ENCODE measurements at regions not wholly inside any gene's neighbourhood (a gene's known extent, or its start where the extent isn't known, plus 50 kb on each side); places are given as distances from the start of the nearest gene placed in this dataset.

GRCh38 chr15:81945014-81945615 is 100.7 kb downstream of the MEX3B start:
- H3K27me3 Mint-ChIP-seq (ENCODE audit: low read depth): peaks cover 15% of the 10 kb centered on the region; the same call in 1 of the 2 replicates
- H3K27ac Mint-ChIP-seq: peak overlapping the region; percentile 64
- DNase-seq (ENCODE audit: low spot score) (no peak), ATAC-seq (peak; percentile 39)
- no peak overlapping the region for H3K4me3 Mint-ChIP-seq
- peaks cover 4% of the 10 kb centered on the region; the same call in 1 of the 2 replicates for H3K9me3 Mint-ChIP-seq
- CTCF ChIA-PET: interaction anchor here (0.6 kb wide), 1 partner anchor 132 kb away, joined by 4 read pairs; no protein-coding TSS in a partner anchor
- POLR2A ChIA-PET: no interaction called here
- H3K4me1 Mint-ChIP-seq: peaks cover 23% of the 10 kb centered on the region
- H3K36me3 Mint-ChIP-seq: peaks cover 3% of the 10 kb centered on the region
- no peak for TF ChIP-seq IRF2 (CRISPR knock-in tag; IDR thresholded peaks at IDR 0.05; ENCODE audit: borderline replicate concordance, low read depth)
- TF ChIP-seq ZBTB21 (CRISPR knock-in tag; IDR thresholded peaks at IDR 0.05; ENCODE audit: borderline replicate concordance): no peak
- no peak for TF ChIP-seq ZNF263 (CRISPR knock-in tag; IDR thresholded peaks at IDR 0.05; ENCODE audit: low read depth)
- no peak for TF ChIP-seq ZSCAN18 (CRISPR knock-in tag; IDR thresholded peaks at IDR 0.05)
- TF ChIP-seq ARID4B (CRISPR knock-in tag; IDR thresholded peaks at IDR 0.05; ENCODE audit: borderline replicate concordance): no peak
- no peak for TF ChIP-seq FOXK1 (CRISPR knock-in tag; IDR thresholded peaks at IDR 0.05)
- TF ChIP-seq JAZF1 (CRISPR knock-in tag; IDR thresholded peaks at IDR 0.05): no peak
- no peak for TF ChIP-seq SMAD4 (CRISPR knock-in tag; IDR thresholded peaks at IDR 0.05)
- TF ChIP-seq FOXJ3 (CRISPR knock-in tag; IDR thresholded peaks at IDR 0.05; ENCODE audit: borderline replicate concordance): no peak
- no peak for TF ChIP-seq IRF1 (CRISPR knock-in tag; IDR thresholded peaks at IDR 0.05)
- no peak for TF ChIP-seq FOXP4 (CRISPR knock-in tag; IDR thresholded peaks at IDR 0.05)
- TF ChIP-seq ZNF138 (CRISPR knock-in tag; conservative IDR thresholded peaks at IDR 0.05): no peak
- no peak for TF ChIP-seq NFYB (CRISPR knock-in tag; conservative IDR thresholded peaks at IDR 0.05; ENCODE audit: low read depth)

GRCh38 chr15:81942655-81943195 is 103.1 kb downstream of the MEX3B start:
- ATAC-seq: no peak
- peaks cover 4% of the 10 kb centered on the region; the same call in 1 of the 2 replicates for H3K9me3 Mint-ChIP-seq
- TF ChIP-seq SMAD3 (CRISPR knock-in tag; IDR thresholded peaks at IDR 0.05; ENCODE audit: borderline replicate concordance) (no peak), TEAD4 (CRISPR knock-in tag; IDR thresholded peaks at IDR 0.05) (no peak), KAT7 (CRISPR knock-in tag; IDR thresholded peaks at IDR 0.05; ENCODE audit: borderline replicate concordance) (no peak), ZNF512 (CRISPR knock-in tag; IDR thresholded peaks at IDR 0.05; ENCODE audit: borderline replicate concordance) (no peak), GTF2I (CRISPR knock-in tag; conservative IDR thresholded peaks at IDR 0.05) (no peak), ZNF416 (CRISPR knock-in tag; IDR thresholded peaks at IDR 0.05) (no peak), ZMAT4 (CRISPR knock-in tag; IDR thresholded peaks at IDR 0.05) (no peak), USF1 (CRISPR knock-in tag; IDR thresholded peaks at IDR 0.05) (no peak), ZBTB43 (CRISPR knock-in tag; IDR thresholded peaks at IDR 0.05) (no peak), FOXJ3 (CRISPR knock-in tag; IDR thresholded peaks at IDR 0.05; ENCODE audit: borderline replicate concordance) (no peak)

More at GRCh38 chr15:81942655-81943195, 103.1 kb downstream of the MEX3B start:
- ChIA-PET CTCF (interaction anchor here (0.6 kb wide), 1 partner anchor 165 kb away, joined by 5 read pairs; no protein-coding TSS in a partner anchor), POLR2A (no interaction called here)
- Mint-ChIP-seq H3K27ac (no peak overlapping the region), H3K27me3 (ENCODE audit: low read depth) (peaks cover 15% of the 10 kb centered on the region; the same call in 1 of the 2 replicates), H3K36me3 (peaks cover 3% of the 10 kb centered on the region), H3K4me3 (no peak overlapping the region), H3K4me1 (peaks cover 23% of the 10 kb centered on the region)
- no peak for DNase-seq (ENCODE audit: low spot score)
